Body of pancreas (tissue), 4 donors: ENCODE measurements at regions not wholly inside any gene's neighbourhood (a gene's known extent, or its start where the extent isn't known, plus 50 kb on each side); places are given as distances from the start of the nearest gene placed in this dataset.

Experiments used
- ATAC-seq: fragments of 150-250 bp; one replicate; pipeline ENCODE4 v1.9.1; 2016
- DNase-seq, 4 donors: peaks; one replicate each; pipeline ENCODE4 v3.0.0-alpha.2; 2019
- H3K27ac ChIP-seq, 4 donors: fragments of 200-600 bp; sonication (generic); 1 replicate in 3 of 4; 2 replicates in 1 of 4; pipeline versions ENCODE4 v1.5.1 to v1.6.1; 2016 to 2019; ENCODE audit warnings: mild to moderate bottlenecking in 1 of 4, mixed read lengths in 1 of 4, moderate library complexity in 1 of 4
- H3K27me3 ChIP-seq, 2 donors: fragments of 200-600 bp; sonication (generic); one replicate each; pipeline ENCODE4 v1.6.0; 2016; ENCODE audit warnings: mild to moderate bottlenecking in 1 of 2
- H3K36me3 ChIP-seq, 2 donors: fragments of 200-600 bp; sonication (generic); replicated peaks in 1 of 2; 2 replicates each; pipeline ENCODE4 v1.5.1; 2016; ENCODE audit warnings: low read depth in 2 of 2; ENCODE audit not compliant: insufficient read depth in 1 of 2
- H3K4me1 ChIP-seq: fragments of 200-600 bp; sonication (generic); one replicate; pipeline ENCODE4 v1.6.0; 2016
- H3K4me3 ChIP-seq, 2 donors: fragments of 200-600 bp; sonication (generic); 1 replicate in 1 of 2; 2 replicates in 1 of 2; pipeline ENCODE4 v1.5.1; 2016 to 2019
- H3K9me3 ChIP-seq, 3 donors: fragments of 200-600 bp; sonication (generic); 1 replicate in 2 of 3; 2 replicates in 1 of 3; pipeline ENCODE4 v1.5.1; 2016
- CTCF ChIP-seq, 7 experiments: fragments of 450-650 bp in 4 of 7; fragments of 200-600 bp in 3 of 7; sonication (generic) in 3 of 7; IDR thresholded peaks; one replicate each; pipeline ENCODE4 v1.5.1; 2016 to 2019; ENCODE audit warnings: antibody characterized with exemption in 7 of 7
- POLR2A ChIP-seq, 3 donors: fragments of 450-650 bp; IDR thresholded peaks; one replicate each; pipeline ENCODE4 v1.6.1; 2016; ENCODE audit warnings: antibody characterized with exemption in 3 of 3, mild to moderate bottlenecking in 2 of 3
- WGBS, 2 donors: methylation state at CpG; one replicate each; pipeline ENCODE4 v1.1.5; 2017; 5-methylcytosine and 5-hydroxymethylcytosine counted together
- intact Hi-C: fragments of 100-400 bp; cut with DNase I; formaldehyde crosslinking; loops from one replicate; pipeline ENCODE4 v1.15.1; 2023

GRCh38 chr7:128163473-128163872, 77.6 kb upstream of the LEP start:
- Histone ChIP-seq H3K27me3 (peaks cover 0 to 4% of the 10 kb centered on the region in 2 donors), H3K4me3 (no peak overlapping the region), H3K9me3 (no peaks in the 10 kb centered on the region), H3K36me3 (no peaks in the 10 kb centered on the region), H3K4me1 (peaks cover 23% of the 10 kb centered on the region), H3K27ac (no peak overlapping the region)
- intact Hi-C loops = no loop called here
- TF ChIP-seq CTCF (IDR thresholded peaks at IDR 0.05) (no peak), POLR2A (IDR thresholded peaks at IDR 0.05) (no peak)
- ATAC-seq = no peak
- WGBS, 2 donors = 90 to 100% methylated on average over 2 of the region's 2 CpGs
- no peak for DNase-seq

GRCh38 chr7:128164061-128164954, 76.8 kb upstream of the LEP start:
- Histone ChIP-seq H3K27me3 (peaks cover 0 to 4% of the 10 kb centered on the region in 2 donors), H3K36me3 (no peaks in the 10 kb centered on the region), H3K27ac (peak overlapping the region in 1 of 4 donors; percentile 25), H3K4me1 (peaks cover 23% of the 10 kb centered on the region), H3K4me3 (no peak overlapping the region), H3K9me3 (no peaks in the 10 kb centered on the region)
- WGBS, 2 donors = 67% methylated on average over 4 to 6 of the region's 6 CpGs
- ATAC-seq (peak; percentile 38), DNase-seq (peak; percentile 17 to 65 (median 34))
- no peak for TF ChIP-seq CTCF (IDR thresholded peaks at IDR 0.05)
- no peak for TF ChIP-seq POLR2A (IDR thresholded peaks at IDR 0.05)
- intact Hi-C loops = no loop called here

- no peak overlapping the region for H3K4me3 ChIP-seq
- no peaks in the 10 kb centered on the region for H3K9me3 ChIP-seq
- TF ChIP-seq POLR2A (IDR thresholded peaks at IDR 0.05) (no peak), CTCF (IDR thresholded peaks at IDR 0.05) (no peak)
- no peaks in the 10 kb centered on the region for H3K36me3 ChIP-seq
- 82 to 92% methylated on average over 5 to 6 of the region's 6 CpGs for WGBS, 2 donors
- no peak for DNase-seq
- H3K27me3 ChIP-seq = peaks cover 0 to 4% of the 10 kb centered on the region in 2 donors
- intact Hi-C loops = no loop called here
- ATAC-seq = no peak
- peak overlapping the region in 1 of 4 donors; percentile 25 for H3K27ac ChIP-seq
- H3K4me1 ChIP-seq = peaks cover 23% of the 10 kb centered on the region
Measured at GRCh38 chr7:128164955-128165670, 76.0 kb upstream of the LEP start.

GRCh38 chr7:128165927-128166420, 75.1 kb upstream of the LEP start:
- DNase-seq = no peak
- intact Hi-C loops = no loop called here

More at GRCh38 chr7:128165927-128166420, 75.1 kb upstream of the LEP start:
- Histone ChIP-seq H3K36me3 (no peaks in the 10 kb centered on the region), H3K9me3 (no peaks in the 10 kb centered on the region), H3K27ac (no peak overlapping the region), H3K4me3 (no peak overlapping the region), H3K4me1 (peaks cover 23% of the 10 kb centered on the region), H3K27me3 (peaks cover 0 to 4% of the 10 kb centered on the region in 2 donors)
- WGBS, 2 donors = 32 to 38% methylated on average over 12 to 14 of the region's 14 CpGs
- no peak for ATAC-seq
- TF ChIP-seq CTCF (IDR thresholded peaks at IDR 0.05) (no peak), POLR2A (IDR thresholded peaks at IDR 0.05) (no peak)
